HG03175 (cell line): ENCODE measurements at regions not wholly inside any gene's neighbourhood (a gene's known extent, or its start where the extent isn't known, plus 50 kb on each side); places are given as distances from the start of the nearest gene placed in this dataset.
"Not testable (repeated sequence)": the region's sequence is repeated elsewhere in the genome, so short reads cannot be mapped to it uniquely, and the experiment has no call there.

Experiments
- ATAC-seq: cut with Tn5 transposase; IDR thresholded peaks from one replicate; pipeline ENCODE4 v1.9.1; 2021; ENCODE audit warnings: mild to moderate bottlenecking, moderate library complexity; ENCODE audit not compliant: unreplicated experiment

DNA sequence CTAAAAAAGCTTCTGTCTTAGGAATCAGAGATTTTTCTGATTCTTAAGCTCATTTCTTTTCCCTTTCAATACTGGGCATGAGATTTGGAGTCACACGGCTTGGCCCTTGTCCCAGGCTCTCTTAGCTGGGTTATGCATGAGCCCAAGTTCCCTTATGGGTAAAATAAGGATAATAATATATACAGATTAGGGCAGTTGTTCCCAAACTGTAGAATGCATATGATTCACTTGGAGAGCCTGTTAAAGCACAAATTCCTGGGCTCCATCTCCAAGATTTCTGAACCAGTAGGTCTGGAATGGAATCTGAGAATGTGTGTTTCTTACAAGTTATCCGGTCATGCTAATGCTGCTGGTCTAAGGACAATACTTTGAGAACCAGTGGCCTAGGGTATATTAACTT is 154.0 kb downstream of the REEP3 start:
- ATAC-seq, result no peak

DNA sequence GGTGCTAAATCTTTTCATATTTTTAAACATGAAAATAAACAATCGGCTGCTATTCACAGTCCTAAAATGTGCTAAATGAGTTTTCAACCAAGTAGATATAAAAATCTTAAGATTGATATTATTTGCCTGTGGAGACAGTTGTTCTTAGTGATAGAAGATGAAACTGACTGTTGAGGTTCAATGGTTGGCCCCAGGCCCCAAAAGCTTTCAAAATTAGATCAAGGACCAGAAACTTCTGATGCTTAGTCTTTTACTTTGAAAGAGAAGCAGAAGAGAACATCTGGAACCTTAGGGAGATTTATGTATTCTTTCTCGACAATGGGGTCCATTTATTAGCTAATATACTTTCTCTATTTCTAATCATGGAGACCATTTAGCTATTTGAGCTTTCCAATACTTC is 155.8 kb downstream of the REEP3 start:
- ATAC-seq, result no peak

DNA sequence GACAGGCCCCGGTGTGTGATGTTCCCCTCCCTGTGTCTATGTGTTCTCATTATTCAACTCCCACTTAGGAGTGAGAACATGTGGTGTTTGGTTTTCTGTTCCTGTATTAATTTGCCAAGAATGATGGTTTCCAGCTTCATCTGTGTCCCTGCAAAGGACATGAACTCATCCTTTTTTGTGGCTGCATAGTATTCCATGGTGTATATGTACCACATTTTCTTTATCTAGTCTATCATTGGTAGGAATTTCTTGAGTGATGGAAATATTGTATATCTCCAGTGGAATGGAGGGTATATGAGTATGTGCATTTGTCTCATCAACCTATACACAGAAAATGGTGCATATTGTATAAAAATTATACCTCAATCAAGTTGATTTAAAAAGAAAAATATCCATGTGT is 159.3 kb downstream of the REEP3 start:
- ATAC-seq, result not testable (repeated sequence)

DNA sequence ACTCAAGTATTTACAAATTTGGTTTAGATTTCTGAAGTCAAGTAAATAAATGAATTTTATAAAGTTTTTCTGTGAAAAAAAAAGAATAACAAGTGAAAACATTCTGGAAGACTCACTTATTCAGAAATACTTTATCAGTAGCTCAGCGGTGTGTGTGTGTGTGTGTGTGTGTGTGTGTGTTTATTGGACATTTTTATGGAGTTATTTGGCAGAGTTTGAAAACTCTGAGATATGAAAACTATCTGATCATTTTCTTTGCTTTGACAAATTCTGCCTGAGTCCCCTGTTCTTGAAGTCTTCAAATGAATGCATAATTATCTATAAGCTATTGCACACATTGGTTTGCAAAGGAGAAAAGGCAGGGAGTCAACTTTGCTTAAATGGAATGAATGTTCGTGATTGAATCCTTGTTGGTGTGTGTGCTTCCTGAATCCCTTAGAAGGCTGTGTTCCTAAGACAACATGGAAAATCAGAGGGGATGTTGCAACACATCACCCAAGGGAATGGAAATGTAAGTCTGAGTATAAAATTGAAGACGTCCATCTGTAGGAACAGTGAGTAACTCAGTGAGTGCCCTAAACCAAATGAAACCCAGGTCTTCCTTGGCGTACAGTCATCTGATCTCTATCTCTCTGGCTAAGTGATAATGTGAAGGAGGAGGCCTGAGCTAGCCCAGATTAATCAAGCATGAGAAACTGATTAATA is 160.9 kb downstream of the REEP3 start:
- ATAC-seq, result no peak

DNA sequence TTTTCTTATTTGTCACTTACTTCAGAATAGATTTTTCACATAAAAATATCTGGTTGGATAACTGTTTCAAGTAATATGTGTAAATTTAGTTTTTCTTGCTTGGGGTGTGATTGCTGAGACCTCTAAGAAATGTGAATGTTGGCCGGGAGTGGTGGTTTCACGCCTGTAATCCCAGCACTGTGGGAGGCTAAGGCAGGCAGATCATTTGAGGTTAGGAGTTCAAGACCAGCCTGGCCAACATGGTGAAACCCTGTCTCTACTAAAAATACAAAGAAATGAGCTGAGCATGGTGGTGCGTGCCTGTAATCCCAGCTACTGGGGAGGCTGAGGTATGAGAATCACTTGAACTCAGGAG is 161.5 kb downstream of the REEP3 start:
- ATAC-seq, result not testable (repeated sequence)

DNA sequence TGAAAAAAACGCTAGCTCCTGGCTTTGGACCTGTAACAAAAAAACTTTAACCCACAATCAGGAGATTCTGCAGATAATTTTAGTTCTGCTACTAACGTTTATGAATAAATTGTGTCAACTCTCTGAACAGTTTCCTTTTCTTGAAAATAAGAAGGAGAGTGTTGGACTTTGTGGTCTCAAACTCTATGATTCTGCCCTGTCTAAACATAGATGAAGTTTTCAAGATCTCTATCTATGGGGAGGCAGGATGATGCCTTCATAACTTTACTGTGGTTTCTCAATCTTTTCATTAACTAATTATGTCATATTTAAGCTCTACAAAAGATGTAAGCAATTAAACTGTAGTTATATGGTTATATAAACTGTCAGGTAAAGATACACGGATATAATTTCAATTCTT is 162.0 kb downstream of the REEP3 start:
- no peak for ATAC-seq

DNA sequence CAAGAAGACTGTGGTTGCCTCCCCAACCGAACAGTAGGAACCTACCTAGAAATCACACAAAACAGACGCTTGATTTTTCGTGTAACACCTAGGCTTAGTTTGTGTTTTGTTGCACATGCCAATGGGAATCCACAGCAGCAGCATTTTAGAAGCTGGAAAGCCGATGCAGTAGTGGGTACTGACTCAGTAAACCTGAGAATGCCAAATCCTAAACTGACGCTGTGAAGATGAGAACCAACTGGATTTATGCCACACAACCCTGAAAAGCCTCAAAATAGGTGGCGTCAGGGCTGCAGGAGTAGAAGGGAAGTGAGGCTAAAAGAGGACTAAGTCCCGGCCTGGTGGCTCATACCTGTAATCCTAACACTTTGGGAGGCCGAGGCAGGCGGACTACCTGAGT is 162.5 kb downstream of the REEP3 start:
- no peak for ATAC-seq

DNA sequence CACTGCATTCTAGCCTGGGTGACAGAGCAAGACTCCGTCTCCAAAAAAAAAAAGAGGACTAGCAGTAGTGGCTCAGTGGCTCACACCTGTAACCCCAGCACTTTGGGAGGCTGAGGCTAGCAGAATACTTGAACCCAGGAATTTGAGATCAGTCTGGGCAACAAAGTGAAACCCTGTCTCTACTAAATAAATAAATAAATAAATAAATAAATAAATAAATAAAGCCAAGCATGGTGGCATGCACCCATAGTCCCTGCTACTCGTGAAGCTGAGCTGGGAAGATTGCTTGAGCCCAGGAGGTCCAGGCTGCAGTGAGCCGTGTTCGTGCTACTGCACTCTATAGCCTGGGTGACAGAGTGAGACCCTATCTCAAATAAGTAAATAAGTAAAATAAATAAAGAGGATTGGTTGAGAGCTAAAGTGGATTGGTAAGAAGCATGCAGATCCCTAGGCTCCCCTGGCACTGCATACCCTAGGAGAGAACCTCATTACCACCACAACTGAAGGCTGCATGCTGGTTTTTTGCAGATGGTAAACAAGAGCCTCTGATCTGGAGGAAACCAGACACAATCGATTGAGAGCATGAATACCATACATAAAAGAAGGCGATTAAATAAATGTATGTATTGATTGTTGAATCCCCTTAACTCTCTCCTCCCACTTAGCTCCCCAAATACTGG is 163.2 kb downstream of the REEP3 start:
- ATAC-seq, result no peak

DNA sequence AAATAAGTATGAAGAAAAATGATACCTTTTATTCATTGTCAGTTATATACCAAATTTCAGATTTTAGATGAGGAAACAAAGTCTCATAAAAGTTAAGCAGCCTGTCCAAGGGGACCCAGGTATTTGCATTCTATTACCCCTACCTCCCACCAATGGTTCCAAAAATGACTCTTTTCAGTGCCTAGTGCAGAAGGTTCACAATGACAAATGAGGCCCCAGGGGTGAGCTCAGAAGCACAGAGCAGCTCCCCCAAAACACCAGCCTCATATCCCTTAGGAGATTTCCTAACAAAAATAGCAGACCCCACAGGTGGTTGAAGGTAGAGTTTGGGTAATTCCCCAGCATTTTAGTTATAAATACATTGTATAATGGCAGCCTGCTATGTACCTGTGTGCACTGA is 168.6 kb downstream of the REEP3 start:
- no peak for ATAC-seq

DNA sequence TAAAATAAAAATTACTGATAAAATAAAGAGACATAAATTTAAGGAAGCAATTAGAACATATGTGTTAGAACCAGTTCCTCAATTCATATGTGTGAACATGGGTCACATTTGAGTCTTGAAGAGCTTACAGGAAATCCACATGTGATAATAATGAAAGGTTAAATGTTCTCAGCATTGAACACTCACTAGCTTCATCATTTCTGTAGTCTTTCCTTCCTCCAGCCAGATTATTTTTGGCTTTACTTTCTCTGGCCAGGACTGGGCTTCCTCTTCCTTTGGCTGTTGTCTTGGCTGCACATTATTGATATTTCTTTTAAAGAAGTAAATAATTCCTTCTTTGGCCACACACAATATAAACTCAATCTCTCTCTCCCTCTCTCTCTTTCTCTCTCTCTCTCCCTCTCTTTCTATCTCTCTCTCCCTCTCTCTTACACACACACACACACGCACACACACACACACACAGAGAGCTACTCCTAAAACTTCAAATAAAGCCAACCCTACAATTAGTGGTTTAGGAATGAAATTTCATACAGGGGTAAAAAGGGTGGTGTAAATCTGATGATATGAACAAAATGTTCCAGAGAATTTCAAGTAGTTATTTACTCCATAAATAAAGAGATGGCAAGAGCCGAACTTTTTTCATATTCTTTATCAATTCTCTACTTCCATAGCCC is 171.2 kb downstream of the REEP3 start:
- ATAC-seq, result peak; percentile 59

DNA sequence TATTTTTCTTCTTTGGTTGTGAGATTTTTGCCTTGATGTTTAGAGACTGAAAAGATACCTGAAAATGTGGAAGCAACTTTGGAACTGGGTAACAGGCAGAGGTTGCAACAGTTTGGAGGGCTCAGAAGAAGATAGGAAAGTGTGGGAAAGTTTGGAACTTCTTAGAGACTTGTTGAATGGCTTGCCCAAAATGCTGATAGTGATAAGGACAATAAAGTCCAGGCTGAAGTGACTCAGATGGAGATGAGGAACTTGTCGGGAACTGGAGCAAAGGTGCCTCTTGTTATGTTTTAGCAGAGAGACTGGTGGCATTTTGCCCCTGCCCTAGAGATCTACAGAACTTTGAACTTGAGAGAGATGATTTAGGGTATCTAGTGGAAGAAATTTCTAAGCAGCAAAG is 171.8 kb downstream of the REEP3 start:
- ATAC-seq, result not testable (repeated sequence)

DNA sequence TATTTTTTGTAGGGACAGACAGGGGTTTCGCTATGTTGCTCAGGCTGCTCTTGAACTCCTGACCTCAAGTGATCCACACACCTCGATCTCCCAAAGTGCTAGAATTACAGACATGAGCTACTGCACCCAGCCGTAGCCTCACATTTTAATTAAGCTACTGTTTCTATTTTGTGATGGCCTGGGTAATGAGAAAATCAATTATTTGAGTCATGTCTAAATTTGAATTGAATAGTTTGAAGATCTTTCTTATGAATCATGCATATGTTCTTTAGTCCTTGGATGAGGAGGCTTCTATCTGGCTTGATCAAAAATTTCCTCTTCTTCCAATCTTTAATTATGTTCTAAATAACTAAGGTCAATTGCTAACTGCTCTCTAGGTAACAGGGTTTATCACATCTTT is 175.0 kb downstream of the REEP3 start:
- no peak for ATAC-seq

DNA sequence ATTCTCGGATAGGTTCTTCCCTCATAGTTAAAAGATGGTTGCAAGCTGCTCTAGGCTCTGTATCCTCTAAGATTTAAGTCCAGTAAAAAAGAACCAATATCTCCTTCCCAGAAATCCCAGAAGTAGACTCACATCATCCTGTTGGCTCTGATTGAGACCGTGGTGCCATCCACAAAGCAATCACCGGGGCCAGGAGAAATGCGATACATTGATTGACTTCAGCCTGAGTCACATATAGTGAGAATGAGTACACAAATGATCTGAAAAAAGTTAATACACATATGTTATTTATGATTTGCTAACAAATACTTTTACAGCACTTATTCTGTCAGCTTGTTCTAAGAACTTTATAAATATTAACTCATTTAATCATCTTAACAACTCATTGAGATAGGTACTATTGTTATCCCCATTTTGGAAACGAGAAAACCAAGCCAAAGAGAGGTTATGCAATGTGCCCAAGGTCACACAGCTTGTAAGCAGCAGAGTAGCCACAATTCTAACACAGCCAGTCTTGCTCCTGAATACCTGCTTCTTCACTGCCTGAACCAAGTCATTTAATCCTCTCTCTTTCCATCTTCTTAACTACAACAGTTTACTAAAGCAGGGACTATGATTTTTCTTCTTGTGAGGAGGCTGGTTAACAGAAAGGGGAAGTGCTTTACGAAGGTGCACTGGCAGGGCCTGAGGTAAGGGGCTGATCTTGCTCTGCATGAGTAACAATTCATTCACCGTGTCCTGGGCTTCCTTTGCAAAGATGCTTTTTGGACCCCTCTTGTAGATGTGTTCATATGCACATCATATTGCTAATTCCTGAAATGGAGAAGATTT is 177.0 kb downstream of the REEP3 start:
- ATAC-seq, result peak; percentile 78

DNA sequence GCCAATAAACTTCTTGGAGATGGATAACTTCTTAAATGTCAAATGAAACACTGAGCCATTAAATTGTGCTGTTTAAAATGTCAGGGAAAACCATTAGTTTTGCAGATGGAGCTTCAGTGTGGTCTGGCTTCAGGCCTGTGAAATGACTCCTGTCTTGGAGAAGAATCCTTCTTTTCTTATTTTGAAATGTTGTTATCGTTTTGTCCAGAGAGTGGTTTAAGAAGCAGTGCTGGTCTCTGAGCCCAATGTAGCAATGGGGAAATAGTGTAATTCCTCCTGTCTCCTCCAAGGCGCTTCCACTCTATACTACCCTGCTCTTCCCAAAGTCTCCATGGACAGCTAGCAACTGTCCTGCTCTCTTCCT is 177.6 kb downstream of the REEP3 start:
- ATAC-seq, result no peak

DNA sequence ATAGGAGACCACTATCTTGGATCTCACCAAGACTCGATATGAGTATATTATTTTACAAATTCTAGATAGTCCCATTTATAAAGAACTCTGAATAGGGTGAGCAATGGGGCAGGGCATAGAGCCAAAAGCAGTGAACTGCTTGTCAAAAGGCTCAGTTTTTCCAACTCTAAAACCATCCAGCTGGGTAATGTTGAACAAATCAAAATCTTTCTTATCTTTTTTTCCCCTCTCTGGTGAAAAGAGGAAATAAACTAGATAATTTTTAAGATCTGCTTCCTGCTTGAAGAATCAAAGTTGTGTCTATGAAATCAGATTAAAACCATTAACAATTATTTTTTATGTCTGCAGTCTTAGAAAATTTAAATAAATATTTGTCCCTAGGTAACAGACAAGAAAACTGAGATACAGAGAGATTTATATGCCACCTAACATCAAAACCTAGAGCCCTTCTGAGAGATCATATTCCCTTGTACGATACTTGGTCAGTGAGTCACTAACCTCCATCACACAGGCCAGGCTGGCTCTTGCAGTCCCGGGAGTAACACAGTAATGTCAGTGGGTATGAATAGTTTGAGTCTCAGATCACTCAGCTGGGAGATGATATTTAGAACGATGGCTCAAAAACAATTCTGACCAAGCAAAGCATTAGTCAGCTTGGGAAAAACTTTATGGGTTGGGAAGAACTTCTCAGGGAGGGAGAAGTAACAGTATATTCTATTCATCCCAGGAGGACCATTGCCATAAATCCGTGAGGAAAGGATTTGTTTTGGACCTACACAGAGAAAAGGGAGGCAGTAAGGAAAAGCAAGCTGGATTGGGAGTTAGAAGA is 178.8 kb downstream of the REEP3 start:
- no peak for ATAC-seq

DNA sequence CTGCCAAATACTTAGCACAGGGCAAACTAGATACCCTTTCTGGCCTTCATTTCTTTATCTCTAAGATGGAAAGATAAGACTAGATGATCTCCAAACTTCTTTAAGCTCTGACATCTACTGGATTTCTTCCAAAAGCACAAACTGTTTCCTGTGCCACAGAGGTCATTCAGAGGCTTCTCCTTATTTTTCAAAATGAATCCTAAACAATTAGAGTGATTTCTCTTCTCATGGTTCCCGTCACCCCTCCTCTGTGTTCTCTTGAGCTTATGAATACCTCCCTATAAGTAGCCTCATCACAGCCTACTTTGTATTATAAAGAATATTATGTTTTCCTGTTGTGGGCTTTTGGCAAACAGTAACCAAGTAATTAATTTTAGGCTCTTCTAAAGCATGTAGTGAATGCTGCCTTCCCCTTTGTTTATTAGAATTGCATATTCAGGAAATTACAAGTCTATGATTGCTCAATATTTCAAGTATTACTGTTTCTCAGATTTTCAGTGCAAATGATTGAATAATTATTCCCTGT is 179.5 kb downstream of the REEP3 start:
- no peak for ATAC-seq

DNA sequence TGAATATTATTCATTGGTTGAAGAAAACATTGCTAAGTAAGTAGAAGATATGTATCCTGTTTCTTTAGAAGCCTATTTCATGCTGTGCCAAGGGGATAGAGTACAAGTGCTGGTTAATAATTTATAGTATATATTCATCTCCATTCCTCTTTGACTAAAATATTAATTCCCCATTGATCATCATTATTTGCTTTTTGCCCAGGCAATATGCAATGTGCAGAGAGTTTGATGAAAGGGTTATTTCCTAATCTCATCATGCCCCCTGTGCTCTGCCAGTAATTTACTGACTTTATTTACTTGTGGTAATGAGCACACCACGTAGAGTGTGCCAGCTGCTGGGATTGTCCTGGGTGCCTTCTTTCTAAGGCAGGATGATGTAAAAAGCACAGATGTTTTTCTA is 180.9 kb downstream of the REEP3 start:
- ATAC-seq, result no peak

DNA sequence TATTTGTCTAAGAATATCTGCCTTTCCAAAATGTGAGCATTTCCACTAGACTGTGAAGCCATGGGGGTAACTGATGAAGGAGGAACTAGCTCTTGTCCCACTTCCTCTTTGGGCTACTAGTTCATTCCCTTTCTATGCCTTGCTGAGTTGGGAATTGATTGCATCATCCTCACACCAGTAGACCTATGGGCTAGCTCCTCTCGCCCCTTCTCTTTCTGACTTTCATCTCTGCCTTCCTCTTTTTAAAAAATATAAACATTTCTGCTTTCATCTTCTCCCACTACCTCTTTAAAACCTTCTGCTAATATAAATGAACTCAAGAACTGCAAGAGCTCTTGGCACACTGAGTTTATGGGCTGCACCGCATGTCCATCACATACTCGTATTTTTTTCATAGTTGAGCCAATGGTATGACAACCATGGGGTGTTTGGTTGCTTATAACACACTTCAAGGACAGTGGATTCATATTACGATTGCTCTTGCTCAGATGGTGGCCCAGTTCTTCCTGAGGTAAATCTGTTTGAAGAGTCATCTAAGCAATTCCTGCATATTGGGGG is 182.0 kb downstream of the REEP3 start:
- ATAC-seq, result no peak

DNA sequence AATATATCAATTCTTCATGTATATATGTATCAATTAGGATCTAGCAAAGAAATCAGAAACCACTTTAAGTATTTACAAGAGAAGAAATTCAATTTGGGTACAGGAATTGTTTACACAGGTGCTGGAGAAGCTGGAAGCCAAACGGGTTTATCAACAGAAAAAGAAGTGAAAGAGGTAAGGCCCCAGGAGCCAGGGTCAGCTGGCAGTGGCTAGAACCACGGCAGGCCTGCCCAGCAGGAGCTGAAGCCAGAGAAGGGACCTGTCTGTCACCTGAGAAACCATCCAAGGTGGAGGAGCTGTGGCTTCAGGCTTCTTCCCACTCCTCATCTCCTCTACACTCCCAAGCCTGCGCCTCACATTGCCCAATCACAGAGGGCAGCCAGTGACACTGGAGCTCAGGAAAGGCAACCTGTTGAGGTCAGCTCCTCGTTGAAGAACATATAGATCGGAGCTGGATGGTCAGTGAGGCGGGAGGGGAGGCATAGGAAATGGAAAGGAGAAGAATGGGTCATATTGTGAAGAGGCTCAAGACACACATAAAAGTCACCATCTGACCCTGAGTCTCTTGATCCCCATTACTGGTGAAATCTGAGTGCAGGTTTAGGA is 182.6 kb downstream of the REEP3 start:
- no peak for ATAC-seq
